ENCODE measurements at regions not wholly inside any gene's neighbourhood (a gene's known extent, or its start where the extent isn't known, plus 50 kb on each side); places are given as distances from the start of the nearest gene placed in this dataset.

- Histone ChIP-seq H3K36me3 (no peaks in the 10 kb centered on the region), H3K27ac (no peak overlapping the region), H3K27me3 (no peaks in the 10 kb centered on the region), H3K9me3 (no peaks in the 10 kb centered on the region), H3K4me1 (no peaks in the 10 kb centered on the region), H3K4me3 (no peak overlapping the region)
- no peak for TF ChIP-seq CTCF (IDR thresholded peaks at IDR 0.05)
- TF ChIP-seq POLR2A (IDR thresholded peaks at IDR 0.05): no peak
- intact Hi-C loops (cut with DNase I; ENCODE audit: low total_unique reads): no loop called here
- no peak for DNase-seq
Observed at GRCh38 chr10:128440513-128441160, 314.4 kb upstream of the MKI67 start.

GRCh38 chr10:128443925-128444518, 317.8 kb upstream of the MKI67 start:
- DNase-seq: no peak
- Histone ChIP-seq H3K4me3 (no peak overlapping the region), H3K27me3 (no peaks in the 10 kb centered on the region), H3K27ac (no peak overlapping the region), H3K9me3 (no peaks in the 10 kb centered on the region), H3K36me3 (no peaks in the 10 kb centered on the region), H3K4me1 (no peaks in the 10 kb centered on the region)
- intact Hi-C loops (cut with DNase I; ENCODE audit: low total_unique reads): no loop called here
- TF ChIP-seq POLR2A (IDR thresholded peaks at IDR 0.05): no peak

GRCh38 chr10:128448796-128449195, 322.6 kb upstream of the MKI67 start:
- Histone ChIP-seq H3K27me3 (no peaks in the 10 kb centered on the region), H3K9me3 (no peaks in the 10 kb centered on the region), H3K4me3 (no peak overlapping the region), H3K36me3 (no peaks in the 10 kb centered on the region), H3K4me1 (no peaks in the 10 kb centered on the region), H3K27ac (no peak overlapping the region)
- DNase-seq: no peak
- TF ChIP-seq CTCF (IDR thresholded peaks at IDR 0.05) (no peak), POLR2A (IDR thresholded peaks at IDR 0.05) (no peak)
- intact Hi-C loops (cut with DNase I; ENCODE audit: low total_unique reads): no loop called here

- intact Hi-C loops (cut with DNase I; ENCODE audit: low total_unique reads): no loop called here
- no peak for TF ChIP-seq CTCF (IDR thresholded peaks at IDR 0.05)
- TF ChIP-seq POLR2A (IDR thresholded peaks at IDR 0.05): no peak
- no peak overlapping the region for H3K4me3 ChIP-seq
- H3K27ac ChIP-seq: no peak overlapping the region
- H3K27me3 ChIP-seq: no peaks in the 10 kb centered on the region
- no peaks in the 10 kb centered on the region for H3K4me1 ChIP-seq
- no peaks in the 10 kb centered on the region for H3K9me3 ChIP-seq
- no peaks in the 10 kb centered on the region for H3K36me3 ChIP-seq
- no peak for DNase-seq
Observed at GRCh38 chr10:128451879-128452278, 325.7 kb upstream of the MKI67 start.

- Histone ChIP-seq H3K9me3 (no peaks in the 10 kb centered on the region), H3K27ac (no peak overlapping the region), H3K4me3 (no peak overlapping the region), H3K27me3 (no peaks in the 10 kb centered on the region), H3K4me1 (no peaks in the 10 kb centered on the region), H3K36me3 (no peaks in the 10 kb centered on the region)
- intact Hi-C loops (cut with DNase I; ENCODE audit: low total_unique reads): no loop called here
- no peak for DNase-seq
- TF ChIP-seq POLR2A (IDR thresholded peaks at IDR 0.05): no peak
- TF ChIP-seq CTCF (IDR thresholded peaks at IDR 0.05): no peak
Observed at GRCh38 chr10:128456271-128456670, 330.0 kb upstream of the MKI67 start.

All from uterus (tissue), 3 donors.